Parathyroid adenoma (tissue), 2 donors: ENCODE measurements at regions not wholly inside any gene's neighbourhood (a gene's known extent, or its start where the extent isn't known, plus 50 kb on each side); places are given as distances from the start of the nearest gene placed in this dataset.

Experiments used
- H2AFZ ChIP-seq: fragments of 300-600 bp; sonication (generic); one replicate; pipeline ENCODE4 v1.7.0; 2017; ENCODE audit warnings: antibody characterized with exemption, mild to moderate bottlenecking
- H3K27ac ChIP-seq: fragments of 300-600 bp; sonication (generic); one replicate; pipeline ENCODE4 v1.7.0; 2017
- H3K27me3 ChIP-seq: fragments of 300-600 bp; sonication (generic); one replicate; pipeline ENCODE4 v1.7.0; 2017; ENCODE audit warnings: low read length; ENCODE audit not compliant: control insufficient read depth, insufficient read depth
- H3K36me3 ChIP-seq: fragments of 300-600 bp; sonication (generic); one replicate; pipeline ENCODE4 v1.7.0; 2017; ENCODE audit warnings: low read length; ENCODE audit not compliant: control insufficient read depth, insufficient read depth
- H3K4me1 ChIP-seq: fragments of 300-600 bp; sonication (generic); one replicate; pipeline ENCODE4 v1.7.0; 2017; ENCODE audit warnings: control low read depth
- H3K4me2 ChIP-seq: fragments of 300-600 bp; sonication (generic); one replicate; pipeline ENCODE4 v1.7.0; 2017; ENCODE audit warnings: low read length
- H3K4me3 ChIP-seq: fragments of 300-600 bp; sonication (generic); one replicate; pipeline ENCODE4 v1.7.0; 2017; ENCODE audit warnings: low read depth, low read length
- H3K79me2 ChIP-seq: fragments of 300-600 bp; sonication (generic); one replicate; pipeline ENCODE4 v1.7.0; 2017; ENCODE audit warnings: control low read depth
- H3K9ac ChIP-seq: fragments of 300-600 bp; sonication (generic); one replicate; pipeline ENCODE4 v1.7.0; 2017; ENCODE audit warnings: mild to moderate bottlenecking
- H3K9me3 ChIP-seq: fragments of 300-600 bp; sonication (generic); one replicate; pipeline ENCODE4 v1.7.0; 2017; ENCODE audit warnings: low read length; ENCODE audit not compliant: control insufficient read depth
- TF ChIP-seq, protein P1 (sequence below): fragments of 300-600 bp; sonication (generic); IDR thresholded peaks from one replicate; pipeline ENCODE4 v1.7.0; 2017; ENCODE audit warnings: antibody characterized with exemption, mild to moderate bottlenecking
- donor health status: primary hyperparathyroidism.

DNA sequence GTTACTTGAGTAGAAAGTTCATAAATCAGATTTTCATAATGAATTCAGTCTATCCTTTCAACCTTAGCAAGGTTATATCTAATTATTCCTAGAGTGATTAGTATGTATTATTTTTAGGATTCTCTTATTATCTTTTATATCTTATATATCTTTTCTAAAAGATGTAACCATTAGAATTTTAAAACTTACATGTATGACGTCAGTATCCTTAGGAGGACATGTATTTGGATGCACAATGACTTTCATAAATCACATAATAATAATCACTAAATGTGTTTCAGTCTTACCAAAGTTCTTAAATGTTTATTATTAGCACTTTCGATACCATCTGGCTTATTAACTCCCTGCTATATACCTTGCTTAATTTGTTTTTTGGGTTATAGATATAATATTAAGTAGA, 1400.5 kb upstream of the IGFBP7 start:
- Histone ChIP-seq H2AFZ (no peak overlapping the region), H3K79me2 (no peaks in the 10 kb centered on the region), H3K27ac (no peak overlapping the region), H3K4me1 (no peaks in the 10 kb centered on the region), H3K36me3 (no peaks in the 10 kb centered on the region), H3K4me2 (no peak overlapping the region), H3K27me3 (no peaks in the 10 kb centered on the region), H3K9me3 (no peaks in the 10 kb centered on the region), H3K4me3 (no peak overlapping the region), H3K9ac (no peak overlapping the region)
- TF ChIP-seq, protein P1, sequence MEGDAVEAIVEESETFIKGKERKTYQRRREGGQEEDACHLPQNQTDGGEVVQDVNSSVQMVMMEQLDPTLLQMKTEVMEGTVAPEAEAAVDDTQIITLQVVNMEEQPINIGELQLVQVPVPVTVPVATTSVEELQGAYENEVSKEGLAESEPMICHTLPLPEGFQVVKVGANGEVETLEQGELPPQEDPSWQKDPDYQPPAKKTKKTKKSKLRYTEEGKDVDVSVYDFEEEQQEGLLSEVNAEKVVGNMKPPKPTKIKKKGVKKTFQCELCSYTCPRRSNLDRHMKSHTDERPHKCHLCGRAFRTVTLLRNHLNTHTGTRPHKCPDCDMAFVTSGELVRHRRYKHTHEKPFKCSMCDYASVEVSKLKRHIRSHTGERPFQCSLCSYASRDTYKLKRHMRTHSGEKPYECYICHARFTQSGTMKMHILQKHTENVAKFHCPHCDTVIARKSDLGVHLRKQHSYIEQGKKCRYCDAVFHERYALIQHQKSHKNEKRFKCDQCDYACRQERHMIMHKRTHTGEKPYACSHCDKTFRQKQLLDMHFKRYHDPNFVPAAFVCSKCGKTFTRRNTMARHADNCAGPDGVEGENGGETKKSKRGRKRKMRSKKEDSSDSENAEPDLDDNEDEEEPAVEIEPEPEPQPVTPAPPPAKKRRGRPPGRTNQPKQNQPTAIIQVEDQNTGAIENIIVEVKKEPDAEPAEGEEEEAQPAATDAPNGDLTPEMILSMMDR, result no peak

DNA sequence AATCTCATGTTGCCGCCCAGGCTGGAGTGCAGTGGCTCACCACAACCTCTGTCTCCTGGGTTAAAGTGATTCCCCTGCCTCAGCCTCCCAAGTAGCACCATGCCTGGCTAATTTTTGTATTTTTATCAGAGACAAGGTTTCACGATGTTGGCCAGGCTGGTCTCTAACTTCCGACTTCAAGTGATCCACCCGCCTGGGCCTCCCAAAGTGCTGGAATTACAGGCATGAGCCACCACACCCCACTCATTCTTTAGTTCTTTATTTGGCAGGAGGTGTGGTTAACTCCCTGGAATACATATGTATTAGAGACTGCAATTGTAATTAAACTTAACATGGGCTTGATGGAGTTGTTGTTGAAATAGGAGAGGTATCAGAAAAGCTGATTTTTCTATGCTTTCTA, 1396.9 kb upstream of the IGFBP7 start:
- Histone ChIP-seq H3K9me3 (no peaks in the 10 kb centered on the region), H3K79me2 (no peaks in the 10 kb centered on the region), H3K27me3 (no peaks in the 10 kb centered on the region), H3K27ac (no peak overlapping the region), H3K4me3 (no peak overlapping the region), H3K4me1 (no peaks in the 10 kb centered on the region), H3K36me3 (no peaks in the 10 kb centered on the region), H3K4me2 (no peak overlapping the region), H2AFZ (no peak overlapping the region), H3K9ac (no peak overlapping the region)
- TF ChIP-seq, protein P1, result no peak

DNA sequence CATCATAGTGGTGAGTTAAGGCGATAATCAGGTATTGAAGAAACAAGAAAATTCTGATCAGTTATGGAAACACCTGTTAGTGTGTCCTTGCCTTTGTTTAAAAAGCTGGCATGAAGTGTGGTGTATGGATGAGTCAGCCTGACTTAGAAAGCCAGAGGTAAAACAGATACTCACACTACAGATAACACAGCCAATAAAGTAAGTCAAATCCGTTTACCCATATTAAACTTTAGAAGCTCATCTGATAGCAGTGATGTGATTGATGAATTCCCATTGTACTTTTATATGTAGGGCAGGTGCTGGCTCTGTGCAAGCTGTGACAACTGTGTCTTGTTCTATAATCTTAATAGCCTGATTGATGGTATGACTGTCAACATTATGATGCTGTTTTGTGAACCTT, 1392.7 kb upstream of the IGFBP7 start:
- Histone ChIP-seq H3K79me2 (no peaks in the 10 kb centered on the region), H3K27ac (no peak overlapping the region), H3K4me2 (no peak overlapping the region), H2AFZ (no peak overlapping the region), H3K4me1 (no peaks in the 10 kb centered on the region), H3K4me3 (no peak overlapping the region), H3K27me3 (no peaks in the 10 kb centered on the region), H3K9ac (no peak overlapping the region), H3K9me3 (no peaks in the 10 kb centered on the region), H3K36me3 (no peaks in the 10 kb centered on the region)
- TF ChIP-seq, protein P1, result no peak

DNA sequence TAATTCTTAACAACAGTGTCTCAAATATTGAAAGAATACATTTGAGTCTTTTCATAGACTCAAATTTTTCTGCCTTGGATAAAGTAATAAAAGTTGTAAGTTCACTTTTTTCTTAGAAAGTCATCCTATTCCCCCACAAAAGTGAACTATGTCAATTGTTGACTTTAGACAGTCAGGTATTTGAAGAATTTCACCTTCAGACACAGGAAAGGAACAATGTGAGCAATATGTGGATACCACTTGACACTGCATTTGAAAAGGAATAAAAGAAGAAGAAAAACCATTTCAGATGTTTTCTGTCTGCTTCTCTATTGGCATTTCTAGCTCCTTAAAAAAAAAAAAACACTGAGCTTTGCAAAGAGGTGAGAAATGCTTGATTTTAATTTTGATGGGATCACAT, 1389.0 kb upstream of the IGFBP7 start:
- Histone ChIP-seq H3K9me3 (no peaks in the 10 kb centered on the region), H3K27me3 (no peaks in the 10 kb centered on the region), H2AFZ (no peak overlapping the region), H3K4me3 (no peak overlapping the region), H3K36me3 (no peaks in the 10 kb centered on the region), H3K4me1 (no peaks in the 10 kb centered on the region), H3K9ac (no peak overlapping the region), H3K4me2 (no peak overlapping the region), H3K27ac (no peak overlapping the region), H3K79me2 (no peaks in the 10 kb centered on the region)
- TF ChIP-seq, protein P1, result no peak

DNA sequence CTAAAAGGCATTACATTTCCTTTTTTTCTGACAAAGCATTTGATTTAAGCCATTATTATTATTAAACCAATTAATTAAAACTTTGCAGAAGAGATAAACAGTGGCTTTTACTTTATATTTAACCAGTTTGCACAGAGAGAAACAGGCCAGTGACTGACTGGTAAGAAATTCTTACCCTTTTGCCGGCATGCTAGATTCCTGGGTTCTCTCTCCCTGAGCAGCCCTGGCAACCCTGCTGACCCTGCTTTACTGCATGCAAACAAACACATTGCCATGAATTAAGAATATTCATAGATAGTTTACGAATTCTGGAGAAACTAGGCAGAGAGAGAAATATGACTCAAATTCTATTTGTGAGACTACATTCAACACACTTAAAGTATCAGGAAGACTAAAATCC, 1381.4 kb upstream of the IGFBP7 start:
- TF ChIP-seq, protein P1, result no peak
- H2AFZ ChIP-seq, result no peak overlapping the region

More for the DNA sequence above, 1381.4 kb upstream of the IGFBP7 start:
- Histone ChIP-seq H3K4me3 (no peak overlapping the region), H3K27ac (no peak overlapping the region), H3K4me1 (no peaks in the 10 kb centered on the region), H3K9me3 (no peaks in the 10 kb centered on the region), H3K4me2 (no peak overlapping the region), H3K27me3 (no peaks in the 10 kb centered on the region), H3K9ac (no peak overlapping the region), H3K79me2 (no peaks in the 10 kb centered on the region), H3K36me3 (no peaks in the 10 kb centered on the region)
